ENCODE measurements at regions not wholly inside any gene's neighbourhood (a gene's known extent, or its start where the extent isn't known, plus 50 kb on each side); places are given as distances from the start of the nearest gene placed in this dataset.

DNA sequence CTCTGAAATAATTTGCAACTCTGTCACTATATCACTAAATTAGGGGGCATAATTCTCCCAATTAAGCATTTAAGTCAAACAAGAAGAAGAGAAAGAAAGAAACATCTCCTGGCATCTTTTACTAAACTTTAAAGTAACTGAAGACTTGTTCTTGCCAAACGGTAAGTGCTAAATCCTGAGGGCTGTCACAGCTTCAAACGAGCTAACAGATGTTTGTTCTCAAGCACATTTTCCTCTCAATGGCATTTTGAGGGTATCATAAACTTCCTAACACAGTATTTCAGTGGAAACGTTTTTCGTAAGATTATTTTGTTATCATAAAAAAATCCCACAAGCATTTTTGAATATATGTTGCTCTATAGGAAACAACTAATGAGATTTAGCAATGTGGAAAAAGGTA, 169.5 kb upstream of the TAS2R1 start:
- TF ChIP-seq, protein P1, sequence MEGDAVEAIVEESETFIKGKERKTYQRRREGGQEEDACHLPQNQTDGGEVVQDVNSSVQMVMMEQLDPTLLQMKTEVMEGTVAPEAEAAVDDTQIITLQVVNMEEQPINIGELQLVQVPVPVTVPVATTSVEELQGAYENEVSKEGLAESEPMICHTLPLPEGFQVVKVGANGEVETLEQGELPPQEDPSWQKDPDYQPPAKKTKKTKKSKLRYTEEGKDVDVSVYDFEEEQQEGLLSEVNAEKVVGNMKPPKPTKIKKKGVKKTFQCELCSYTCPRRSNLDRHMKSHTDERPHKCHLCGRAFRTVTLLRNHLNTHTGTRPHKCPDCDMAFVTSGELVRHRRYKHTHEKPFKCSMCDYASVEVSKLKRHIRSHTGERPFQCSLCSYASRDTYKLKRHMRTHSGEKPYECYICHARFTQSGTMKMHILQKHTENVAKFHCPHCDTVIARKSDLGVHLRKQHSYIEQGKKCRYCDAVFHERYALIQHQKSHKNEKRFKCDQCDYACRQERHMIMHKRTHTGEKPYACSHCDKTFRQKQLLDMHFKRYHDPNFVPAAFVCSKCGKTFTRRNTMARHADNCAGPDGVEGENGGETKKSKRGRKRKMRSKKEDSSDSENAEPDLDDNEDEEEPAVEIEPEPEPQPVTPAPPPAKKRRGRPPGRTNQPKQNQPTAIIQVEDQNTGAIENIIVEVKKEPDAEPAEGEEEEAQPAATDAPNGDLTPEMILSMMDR (IDR thresholded peaks at IDR 0.05), result no peak
- TF ChIP-seq EZH2 (IDR thresholded peaks at IDR 0.05), result no peak
- no peak for TF ChIP-seq EZH2phosphoT487 (IDR thresholded peaks at IDR 0.05)

Data from neural progenitor cell (in vitro differentiated cells).